Calu3 (cell line): ENCODE measurements at regions not wholly inside any gene's neighbourhood (a gene's known extent, or its start where the extent isn't known, plus 50 kb on each side); places are given as distances from the start of the nearest gene placed in this dataset.

Source experiments
- BruUV-seq: library from RNA; stranded (reverse); fragments of 400-500 nt; replicated peaks from 2 replicates; lab custom pipeline; 2021; lab: Mats Ljungman, UMichigan
- CTCF ChIA-PET: fragments of 300-600 bp; sonication (Branson Sonifier 250); formaldehyde crosslinking; loops from one replicate; lab custom pipeline; 2022; ENCODE audit warnings: antibody characterized with exemption; lab: Charles Lee
- DNase-seq: peaks from one replicate; pipeline ENCODE4 v3.0.0; 2022
- H3K27ac Mint-ChIP-seq: one replicate; pipeline ENCODE4 v1.8.0; 2022; ENCODE audit warnings: mixed read lengths; ENCODE audit not compliant: unreplicated experiment
- H3K27me3 Mint-ChIP-seq: one replicate; pipeline ENCODE4 v1.8.0; 2022; ENCODE audit warnings: mixed read lengths; ENCODE audit not compliant: unreplicated experiment
- H3K36me3 Mint-ChIP-seq: one replicate; pipeline ENCODE4 v1.8.0; 2022; ENCODE audit warnings: mild to moderate bottlenecking, moderate library complexity, mixed read lengths; ENCODE audit not compliant: insufficient read depth, unreplicated experiment
- H3K4me1 Mint-ChIP-seq: one replicate; pipeline ENCODE4 v1.8.0; 2022; ENCODE audit warnings: mild to moderate bottlenecking, low read depth, mixed read lengths; ENCODE audit not compliant: unreplicated experiment
- H3K4me3 Mint-ChIP-seq: one replicate; pipeline ENCODE4 v1.8.0; 2022; ENCODE audit warnings: mild to moderate bottlenecking, low read depth, moderate library complexity, mixed read lengths; ENCODE audit not compliant: unreplicated experiment
- H3K9me3 Mint-ChIP-seq: one replicate; pipeline ENCODE4 v1.8.0; 2022; ENCODE audit warnings: low read depth, mixed read lengths; ENCODE audit not compliant: unreplicated experiment
- CTCF ChIP-seq: fragments of 200-600 bp; IDR thresholded peaks from one replicate; pipeline ENCODE4 v1.8.0; 2022; ENCODE audit warnings: antibody characterized with exemption; ENCODE audit not compliant: unreplicated experiment
- intact Hi-C: fragments of 100-400 bp; cut with micrococcal nuclease; formaldehyde crosslinking; loops from one replicate; pipeline ENCODE4 v1.10.0; 2022; ENCODE audit not compliant: unreplicated experiment

- BruUV-seq = no TSS peak
- no peak overlapping the region for H3K4me3 Mint-ChIP-seq
Observed at GRCh38 chr5:179467441-179467840, 82.9 kb upstream of the RUFY1 start.

GRCh38 chr5:179464631-179465030, 85.7 kb upstream of the RUFY1 start:
- intact Hi-C loops = no loop called here
- Mint-ChIP-seq H3K27me3 (no peaks in the 10 kb centered on the region), H3K27ac (no peak overlapping the region), H3K4me3 (no peak overlapping the region), H3K36me3 (no peaks in the 10 kb centered on the region), H3K9me3 (peaks cover 7% of the 10 kb centered on the region), H3K4me1 (no peaks in the 10 kb centered on the region)
- no TSS peak for BruUV-seq
- TF ChIP-seq CTCF = no peak
- CTCF ChIA-PET = no interaction called here
- no peak for DNase-seq

More at GRCh38 chr5:179467441-179467840, 82.9 kb upstream of the RUFY1 start:
- no peak for TF ChIP-seq CTCF
- no peak overlapping the region for H3K27ac Mint-ChIP-seq
- H3K27me3 Mint-ChIP-seq = no peaks in the 10 kb centered on the region
- H3K9me3 Mint-ChIP-seq = peaks cover 7% of the 10 kb centered on the region
- intact Hi-C loops = no loop called here
- H3K4me1 Mint-ChIP-seq = no peaks in the 10 kb centered on the region
- CTCF ChIA-PET = no interaction called here
- DNase-seq = no peak
- H3K36me3 Mint-ChIP-seq = no peaks in the 10 kb centered on the region

- H3K27ac Mint-ChIP-seq = no peak overlapping the region
- intact Hi-C loops = no loop called here
- H3K4me1 Mint-ChIP-seq = no peaks in the 10 kb centered on the region
- no TSS peak for BruUV-seq
- CTCF ChIA-PET = no interaction called here
- H3K27me3 Mint-ChIP-seq = no peaks in the 10 kb centered on the region
- TF ChIP-seq CTCF = no peak
- H3K4me3 Mint-ChIP-seq = no peak overlapping the region
- DNase-seq = no peak
- no peaks in the 10 kb centered on the region for H3K36me3 Mint-ChIP-seq
- H3K9me3 Mint-ChIP-seq = peaks cover 8% of the 10 kb centered on the region
Observed at GRCh38 chr5:179462040-179462439, 88.3 kb upstream of the RUFY1 start.

- TF ChIP-seq CTCF = no peak
- CTCF ChIA-PET = no interaction called here
- Mint-ChIP-seq H3K4me3 (no peak overlapping the region), H3K36me3 (no peaks in the 10 kb centered on the region), H3K27ac (no peak overlapping the region), H3K9me3 (peaks cover 7% of the 10 kb centered on the region), H3K4me1 (no peaks in the 10 kb centered on the region), H3K27me3 (no peaks in the 10 kb centered on the region)
- no peak for DNase-seq
- BruUV-seq = no TSS peak
- intact Hi-C loops = no loop called here
Observed at GRCh38 chr5:179461576-179461975, 88.8 kb upstream of the RUFY1 start.
